H7 (cell line): ENCODE measurements at regions not wholly inside any gene's neighbourhood (a gene's known extent, or its start where the extent isn't known, plus 50 kb on each side); places are given as distances from the start of the nearest gene placed in this dataset.
"Not testable (repeated sequence)": the region's sequence is repeated elsewhere in the genome, so short reads cannot be mapped to it uniquely, and the experiment has no call there.

Source experiments
- DNase-seq: peaks from one replicate; pipeline ENCODE4 v3.0.0; 2012
- H3K27me3 ChIP-seq: 2 replicates; pipeline ENCODE4 v1.6.0; 2011; ENCODE audit warnings: mild to moderate bottlenecking, low read length; ENCODE audit not compliant: control insufficient read depth, insufficient read depth
- H3K36me3 ChIP-seq: replicated peaks from 2 replicates; pipeline ENCODE4 v1.5.1; 2011; ENCODE audit warnings: low read length; ENCODE audit not compliant: control insufficient read depth, insufficient read depth
- H3K4me3 ChIP-seq: 2 replicates; pipeline ENCODE4 v1.5.1; 2011; ENCODE audit warnings: low read depth, mild to moderate bottlenecking, control low read depth, low read length, moderate library complexity; ENCODE audit not compliant: insufficient read depth

GRCh38 chr17:5986644-5987043 lies 83.5 kb upstream of the WSCD1 start:
- Histone ChIP-seq H3K27me3 (no peaks in the 10 kb centered on the region), H3K4me3 (no peak overlapping the region), H3K36me3 (no peaks in the 10 kb centered on the region)
- no peak for DNase-seq

GRCh38 chr17:6000426-6000825 lies 69.8 kb upstream of the WSCD1 start:
- H3K27me3 ChIP-seq = no peaks in the 10 kb centered on the region
- no peak for DNase-seq
- no peak overlapping the region for H3K4me3 ChIP-seq
- H3K36me3 ChIP-seq = no peaks in the 10 kb centered on the region

GRCh38 chr17:6003221-6003620 lies 67.0 kb upstream of the WSCD1 start:
- DNase-seq, H3K4me3 ChIP-seq, H3K27me3 ChIP-seq, H3K36me3 ChIP-seq: not testable (repeated sequence)

- DNase-seq = no peak
- no peaks in the 10 kb centered on the region for H3K36me3 ChIP-seq
- H3K27me3 ChIP-seq = no peaks in the 10 kb centered on the region
- H3K4me3 ChIP-seq = no peak overlapping the region
These were observed 64.2 kb upstream of the WSCD1 start for GRCh38 chr17:6005939-6006338.

- DNase-seq = no peak
- H3K27me3 ChIP-seq = no peaks in the 10 kb centered on the region
- no peaks in the 10 kb centered on the region for H3K36me3 ChIP-seq
- H3K4me3 ChIP-seq = no peak overlapping the region
These were observed 59.0 kb upstream of the WSCD1 start for GRCh38 chr17:6011206-6011605.

- no peak for DNase-seq
- Histone ChIP-seq H3K27me3 (no peaks in the 10 kb centered on the region), H3K36me3 (no peaks in the 10 kb centered on the region), H3K4me3 (no peak overlapping the region)
These were observed 51.4 kb upstream of the WSCD1 start for GRCh38 chr17:6018788-6019187.

GRCh38 chr17:6019959-6020358 lies 50.2 kb upstream of the WSCD1 start:
- Histone ChIP-seq H3K4me3 (no peak overlapping the region), H3K36me3 (no peaks in the 10 kb centered on the region), H3K27me3 (no peaks in the 10 kb centered on the region)
- no peak for DNase-seq

- no peaks in the 10 kb centered on the region for H3K27me3 ChIP-seq
- H3K4me3 ChIP-seq = no peak overlapping the region
- no peaks in the 10 kb centered on the region for H3K36me3 ChIP-seq
- DNase-seq = no peak
These were observed 49.7 kb upstream of the WSCD1 start for GRCh38 chr17:6020376-6021010.
